HG02885 (cell line): ENCODE measurements at regions not wholly inside any gene's neighbourhood (a gene's known extent, or its start where the extent isn't known, plus 50 kb on each side); places are given as distances from the start of the nearest gene placed in this dataset.

ENCODE experiments used
- ATAC-seq: cut with Tn5 transposase; IDR thresholded peaks from one replicate; pipeline ENCODE4 v1.9.1; 2021; ENCODE audit warnings: mild to moderate bottlenecking; ENCODE audit not compliant: unreplicated experiment, poor library complexity

DNA sequence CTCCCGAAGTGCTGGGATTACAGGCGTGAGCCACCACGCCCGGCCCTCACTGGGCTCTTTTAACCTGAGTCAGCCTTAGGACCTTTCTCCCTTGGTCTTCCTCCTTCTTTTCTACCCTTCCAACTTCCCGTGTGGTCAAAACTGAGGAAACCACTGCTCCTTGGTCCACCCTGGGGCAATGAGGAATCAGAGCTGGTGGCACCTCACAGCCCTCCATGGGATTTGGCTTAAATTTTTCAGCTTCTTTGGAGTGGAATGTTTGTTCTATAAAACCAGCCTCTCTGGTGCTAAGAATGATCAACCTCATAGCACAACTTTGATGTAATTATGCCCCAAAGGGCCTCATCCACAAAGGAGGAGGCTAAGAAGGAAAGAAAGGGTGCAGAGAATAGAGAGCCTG, 76.6 kb upstream of the CFAP20DC start:
- ATAC-seq = no peak

DNA sequence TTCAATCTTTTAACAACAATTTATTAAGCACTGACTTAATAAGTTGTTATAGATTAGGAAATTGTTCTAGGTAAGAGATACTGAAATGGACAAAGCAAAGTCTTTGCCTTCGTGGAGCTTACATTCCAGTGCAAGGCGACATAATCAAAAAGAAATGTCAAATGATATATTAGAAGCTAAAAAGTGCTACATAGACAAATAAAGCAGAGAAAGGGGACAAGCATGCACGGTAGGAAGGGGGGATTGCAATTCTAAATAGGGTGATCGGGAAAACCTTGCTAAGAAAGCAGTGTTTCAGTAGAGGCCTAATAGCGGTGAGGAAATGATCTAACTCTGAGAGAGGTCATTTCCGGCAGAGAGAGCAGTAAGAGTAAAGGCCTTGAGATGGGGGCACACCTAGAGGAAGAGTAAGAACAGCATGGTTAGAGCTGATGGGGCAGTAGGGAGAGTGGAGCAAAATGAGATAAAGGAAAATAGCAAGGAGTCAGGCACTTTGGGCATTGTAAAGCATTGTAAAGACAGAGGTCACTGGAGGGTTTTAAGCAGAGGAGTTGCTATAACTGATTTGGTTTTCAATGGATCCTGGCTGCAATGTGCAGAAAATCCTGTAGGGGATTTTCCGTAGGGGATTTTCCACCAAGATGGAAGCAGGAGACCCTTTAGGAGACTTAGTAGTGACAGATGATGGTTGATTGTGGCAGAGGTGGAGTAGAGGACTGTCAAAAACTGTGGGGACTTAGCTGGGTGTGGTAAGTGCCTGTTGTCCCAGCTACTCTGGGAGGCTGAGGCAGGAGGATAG, 71.7 kb upstream of the CFAP20DC start:
- ATAC-seq = no peak

DNA sequence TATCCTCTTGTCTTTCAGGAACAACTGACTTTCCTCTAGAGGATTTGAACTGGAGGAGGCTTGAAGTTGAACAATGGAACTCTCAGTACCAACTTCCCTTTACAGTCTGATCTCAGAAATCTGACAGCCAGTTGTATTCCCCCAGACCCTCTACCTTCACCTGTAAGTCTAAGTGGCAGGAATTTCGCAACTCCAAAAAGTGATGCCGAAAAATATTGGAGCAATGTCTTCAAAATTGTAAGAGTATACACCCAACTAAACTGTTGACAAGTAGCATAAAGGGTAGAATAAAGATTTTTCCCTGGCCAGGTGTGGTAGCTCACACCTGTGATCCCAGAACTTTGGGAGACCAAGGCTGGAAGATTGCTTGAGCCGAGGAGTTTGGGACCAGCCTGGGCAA, 69.1 kb upstream of the CFAP20DC start:
- ATAC-seq = no peak

DNA sequence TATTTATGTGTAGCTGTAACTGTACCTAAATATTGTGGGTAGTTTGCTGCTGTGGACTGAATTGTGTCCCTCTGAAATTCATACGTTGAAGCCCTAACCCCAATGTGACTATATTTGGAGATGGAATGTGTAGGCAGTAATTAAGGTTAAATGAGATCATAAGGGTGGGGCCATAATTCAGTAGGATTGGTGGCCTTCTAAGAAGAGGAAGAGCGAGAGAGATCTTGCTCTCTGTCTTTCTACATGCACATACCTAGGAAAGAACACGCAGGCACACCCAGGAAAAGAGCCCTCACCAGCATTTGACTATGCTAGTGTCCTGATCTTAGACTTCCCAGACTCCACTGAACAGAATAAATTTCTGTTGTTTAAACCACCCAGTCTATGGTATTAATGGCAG, 67.6 kb upstream of the CFAP20DC start:
- ATAC-seq = no peak

DNA sequence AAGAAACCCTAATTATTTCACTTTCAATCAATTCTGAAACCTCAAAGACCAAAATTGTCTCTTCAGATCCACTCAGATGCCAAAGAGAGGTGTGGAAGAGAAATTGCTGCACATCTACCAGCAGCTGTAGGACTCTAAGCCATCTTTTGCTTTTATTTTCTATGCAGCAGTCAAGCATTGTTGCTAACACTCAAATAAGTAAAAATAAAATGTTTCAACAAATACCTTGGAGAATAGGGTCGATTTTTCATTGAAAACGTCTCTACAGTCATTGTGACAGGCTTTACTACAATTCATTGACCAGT, 66.4 kb upstream of the CFAP20DC start:
- no peak for ATAC-seq

DNA sequence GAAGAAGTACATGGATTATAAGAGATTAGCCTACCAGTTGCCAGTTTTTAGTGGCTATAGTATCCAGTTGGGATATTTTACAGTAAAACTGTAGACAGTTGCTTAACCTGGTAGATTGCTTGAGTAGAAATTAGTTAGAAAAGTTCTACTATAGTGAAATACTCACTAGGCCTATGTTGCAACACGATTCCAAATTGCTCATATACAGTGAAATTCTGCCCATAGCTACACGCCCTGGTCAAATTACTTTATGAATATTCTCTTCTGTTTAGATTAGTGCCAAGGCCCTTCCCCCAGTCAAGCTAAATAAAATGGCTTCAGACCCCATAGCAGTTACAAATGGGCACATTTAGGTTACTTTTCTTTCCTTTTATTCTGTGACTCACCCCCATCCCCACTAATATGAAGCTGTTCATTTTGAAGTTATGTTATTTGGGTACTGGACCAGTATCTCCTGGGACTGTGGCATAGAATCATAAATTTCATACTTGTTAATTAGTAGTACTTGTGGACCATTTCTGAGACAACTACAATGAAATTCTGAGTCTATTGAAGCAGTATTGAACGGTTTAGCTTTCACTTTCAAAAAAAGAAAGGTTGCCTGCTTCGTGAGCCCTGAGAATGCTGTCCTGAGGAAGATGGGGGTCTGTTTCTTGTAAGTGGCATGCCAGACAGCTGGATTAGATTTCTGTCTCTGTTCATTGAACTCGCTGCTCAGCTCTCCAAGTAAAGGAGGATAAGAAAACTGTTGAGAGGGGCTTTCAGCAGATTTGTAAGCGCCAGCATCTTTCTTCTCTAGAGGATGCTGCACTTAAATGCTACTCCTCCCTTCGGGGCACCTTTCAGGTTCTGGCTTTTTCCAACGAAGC, 65.8 kb upstream of the CFAP20DC start:
- ATAC-seq = no peak

DNA sequence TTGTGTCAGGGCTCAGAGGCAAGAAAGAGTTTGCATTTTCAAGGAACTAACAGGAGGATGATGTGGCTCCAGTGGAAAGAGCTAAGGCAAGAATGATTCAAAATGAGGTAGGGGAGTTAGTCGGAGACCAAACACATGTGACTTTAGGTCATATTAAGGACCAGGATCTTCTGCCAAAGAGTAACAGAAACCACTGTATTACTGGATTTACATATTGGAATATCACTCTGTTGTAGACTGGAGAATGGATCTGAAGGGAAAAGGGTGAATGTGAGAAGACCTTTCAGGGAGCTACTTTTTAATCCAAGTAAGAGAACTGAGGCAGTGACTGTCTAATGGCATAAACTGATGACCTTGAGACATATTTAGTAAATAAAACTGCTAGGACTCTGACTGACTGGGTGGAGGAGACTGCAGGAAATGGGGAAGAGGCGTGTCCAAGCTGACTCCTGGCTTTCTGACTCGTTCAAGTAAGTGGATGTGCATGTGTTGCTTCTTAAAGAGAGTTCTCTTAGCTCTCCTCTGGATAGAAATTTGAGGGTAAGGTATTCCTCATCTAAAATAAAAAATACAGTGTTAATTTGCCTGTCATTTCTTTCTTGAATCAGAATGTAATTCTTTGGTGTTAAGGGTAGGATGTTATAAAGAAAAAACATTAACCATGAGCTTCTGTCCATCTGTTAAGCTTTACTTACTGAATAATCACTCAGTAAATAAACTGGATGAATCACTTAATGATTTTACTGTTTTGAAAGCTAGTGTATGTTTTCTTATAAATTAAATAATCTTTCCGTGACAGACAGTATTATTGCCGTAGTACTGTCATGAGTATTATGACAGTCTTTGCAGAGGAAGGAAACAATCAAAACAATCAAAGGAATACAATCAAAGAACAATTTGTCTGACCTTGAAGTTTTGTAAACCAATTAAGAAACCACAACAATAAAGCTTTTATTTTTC, 58.3 kb upstream of the CFAP20DC start:
- ATAC-seq = no peak

DNA sequence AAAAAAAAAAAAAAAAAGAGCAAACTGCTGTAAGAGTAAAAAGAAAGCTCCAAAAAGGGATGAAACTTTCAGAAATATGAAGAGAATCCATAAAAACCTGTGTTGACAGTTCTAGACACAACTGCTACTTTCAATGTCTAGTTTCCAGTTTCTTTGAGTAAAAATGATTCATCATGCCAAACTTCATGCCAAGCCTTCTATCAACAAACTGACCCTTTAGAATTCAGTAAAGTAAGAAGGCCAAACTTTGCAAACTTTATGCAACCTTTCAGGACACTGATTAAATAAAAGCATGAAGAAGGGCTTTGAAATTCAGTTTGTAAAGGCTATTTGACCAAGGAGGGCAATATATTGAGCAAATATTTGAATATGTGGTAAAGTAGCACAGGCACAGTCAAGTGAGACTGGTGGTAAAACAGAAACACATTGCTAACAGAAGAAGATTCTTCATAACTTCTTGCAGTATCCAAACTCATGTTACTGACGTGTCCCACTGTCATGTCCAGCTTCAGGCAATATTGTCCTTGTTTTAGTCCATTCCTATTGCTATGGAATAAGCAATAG, 56.3 kb upstream of the CFAP20DC start:
- no peak for ATAC-seq

DNA sequence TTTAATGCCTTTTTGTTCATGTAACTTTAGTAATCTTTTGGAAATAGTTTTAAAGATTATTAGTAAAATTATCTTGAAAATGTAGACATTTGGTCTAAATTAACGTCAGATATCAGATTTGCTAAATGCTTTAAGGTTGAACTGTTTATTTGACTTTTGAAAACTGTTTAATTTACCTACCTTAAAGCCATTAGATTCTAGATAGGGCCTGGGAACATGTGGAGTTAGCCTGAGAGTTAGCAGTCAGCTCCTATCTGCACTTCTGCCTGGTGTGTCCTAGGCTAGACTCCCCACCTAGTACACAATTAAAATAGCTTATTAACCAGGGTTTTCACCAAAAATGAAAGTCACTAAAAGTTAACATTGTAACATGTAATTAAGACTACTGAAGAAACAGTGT, 53.7 kb upstream of the CFAP20DC start:
- ATAC-seq = no peak

DNA sequence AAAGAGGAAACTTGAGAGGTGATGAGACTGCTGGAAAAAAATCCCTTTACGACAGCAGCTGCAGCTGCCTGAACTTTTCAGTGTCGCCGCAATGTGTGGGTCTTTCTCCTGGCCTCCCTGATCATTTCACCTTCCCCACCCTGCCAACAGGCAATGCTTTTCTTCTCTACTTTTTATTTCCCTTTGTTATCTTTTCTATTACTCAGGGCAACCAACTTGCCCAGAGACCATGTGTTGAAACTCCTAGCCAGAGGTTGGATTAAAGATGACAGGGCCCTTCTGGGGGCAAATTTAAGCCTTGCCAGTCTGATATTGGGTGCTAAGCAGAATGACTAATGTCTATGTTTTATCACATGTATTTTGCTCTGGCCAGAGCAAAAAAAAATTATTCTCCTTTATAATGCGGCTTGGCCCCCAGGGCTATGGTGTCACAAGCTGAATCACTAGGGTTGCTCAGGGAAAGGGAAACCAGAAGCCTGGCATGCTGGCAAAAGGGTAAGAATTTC, 51.5 kb upstream of the CFAP20DC start:
- ATAC-seq = no peak
